WTC11 (cell line): ENCODE measurements at regions not wholly inside any gene's neighbourhood (a gene's known extent, or its start where the extent isn't known, plus 50 kb on each side); places are given as distances from the start of the nearest gene placed in this dataset.

ENCODE experiments used
- ATAC-seq: fragments of 200-7000 bp; cut with Tn5 transposase; 2 replicates; pipeline ENCODE4 v1.10.0; 2021; ENCODE audit warnings: mild to moderate bottlenecking, moderate library complexity
- CTCF ChIA-PET: fragments of 300-600 bp; sonication (Branson Sonifier 250); formaldehyde crosslinking; loops from one replicate; lab custom pipeline; 2021; ENCODE audit warnings: antibody characterized with exemption; lab: Charles Lee
- POLR2A ChIA-PET: fragments of 350-600 bp; sonication (Branson Sonifier 250); formaldehyde crosslinking; loops from one replicate; lab custom pipeline; 2021; ENCODE audit warnings: antibody characterized with exemption; lab: Charles Lee
- DNase-seq: peaks from one replicate; pipeline ENCODE4 v3.0.0; 2021; ENCODE audit warnings: low spot score
- H3K27ac Mint-ChIP-seq: 2 replicates; pipeline ENCODE4 v1.8.0; 2021; ENCODE audit warnings: mixed read lengths
- H3K27me3 Mint-ChIP-seq: 2 replicates; pipeline ENCODE4 v1.8.0; 2021; ENCODE audit warnings: low read depth, mild to moderate bottlenecking, moderate library complexity, mixed read lengths
- H3K36me3 Mint-ChIP-seq: 2 replicates; pipeline ENCODE4 v1.8.0; 2021; ENCODE audit warnings: mixed read lengths
- H3K4me1 Mint-ChIP-seq: 2 replicates; pipeline ENCODE4 v1.8.0; 2022; ENCODE audit warnings: mixed read lengths
- H3K4me3 Mint-ChIP-seq: 2 replicates; pipeline ENCODE4 v1.8.0; 2021; ENCODE audit warnings: mild to moderate bottlenecking, moderate library complexity, mixed read lengths
- H3K9me3 Mint-ChIP-seq: 2 replicates; pipeline ENCODE4 v1.8.0; 2021; ENCODE audit warnings: mixed read lengths
- AFF4 ChIP-seq: sonication (generic); formaldehyde crosslinking; IDR thresholded peaks from 2 replicates; pipeline ENCODE4 v1.8.1; 2023; ENCODE audit warnings: mild to moderate bottlenecking, missing genetic modification reagents, borderline replicate concordance
- ATF1 ChIP-seq: sonication (generic); formaldehyde crosslinking; IDR thresholded peaks from 2 replicates; pipeline ENCODE4 v1.8.1; 2023; ENCODE audit warnings: mild to moderate bottlenecking, moderate library complexity, missing genetic modification reagents
- ATF2 ChIP-seq: sonication (generic); formaldehyde crosslinking; IDR thresholded peaks from 2 replicates; pipeline ENCODE4 v1.8.1; 2022; ENCODE audit warnings: low read depth, missing genetic modification reagents, borderline replicate concordance
- CDX4 ChIP-seq: fragments of 250-450 bp; sonication (Bioruptor Pico); IDR thresholded peaks from 2 replicates; pipeline ENCODE4 v1.9.0; 2021; ENCODE audit warnings: moderate library complexity, mild to moderate bottlenecking, inconsistent platforms, borderline replicate concordance
- CREB1 ChIP-seq: sonication (generic); formaldehyde crosslinking; IDR thresholded peaks from 2 replicates; pipeline ENCODE4 v1.8.0; 2023; ENCODE audit warnings: mild to moderate bottlenecking, missing genetic modification reagents
- CTCF ChIP-seq: fragments of 200-600 bp; IDR thresholded peaks from 2 replicates; pipeline ENCODE4 v1.8.0; 2022; ENCODE audit warnings: antibody characterized with exemption
- E2F1 ChIP-seq: sonication (generic); formaldehyde crosslinking; IDR thresholded peaks from 2 replicates; pipeline ENCODE4 v1.8.0; 2022; ENCODE audit warnings: mild to moderate bottlenecking, missing genetic modification reagents
- ETV6 ChIP-seq: sonication (generic); formaldehyde crosslinking; IDR thresholded peaks from 2 replicates; pipeline ENCODE4 v1.8.1; 2022; ENCODE audit warnings: mild to moderate bottlenecking, missing genetic modification reagents
- FOXP4 ChIP-seq: sonication (generic); formaldehyde crosslinking; IDR thresholded peaks from 2 replicates; pipeline ENCODE4 v1.8.0; 2022; ENCODE audit warnings: mild to moderate bottlenecking, missing genetic modification reagents
- GRHL2 ChIP-seq: fragments of 250-450 bp; sonication (Bioruptor Pico); IDR thresholded peaks from 2 replicates; pipeline ENCODE4 v1.8.0; 2022; ENCODE audit warnings: mild to moderate bottlenecking, moderate library complexity; ENCODE audit not compliant: insufficient replicate concordance, severe bottlenecking
- IRF1 ChIP-seq: sonication (generic); formaldehyde crosslinking; IDR thresholded peaks from 2 replicates; pipeline ENCODE4 v1.8.0; 2023; ENCODE audit warnings: missing genetic modification reagents
- KAT7 ChIP-seq: sonication (generic); formaldehyde crosslinking; IDR thresholded peaks from 2 replicates; pipeline ENCODE4 v1.8.1; 2023; ENCODE audit warnings: missing genetic modification reagents, mild to moderate bottlenecking, borderline replicate concordance
- MXD4 ChIP-seq: fragments of 250-450 bp; sonication (Bioruptor Pico); IDR thresholded peaks from 2 replicates; pipeline ENCODE4 v1.8.0; 2021; ENCODE audit warnings: mild to moderate bottlenecking, moderate library complexity, borderline replicate concordance
- OVOL2 ChIP-seq: fragments of 250-450 bp; sonication (Bioruptor Pico); IDR thresholded peaks from 2 replicates; pipeline ENCODE4 v1.9.0; 2021; ENCODE audit warnings: mild to moderate bottlenecking, borderline replicate concordance
- PRRX2 ChIP-seq: fragments of 250-450 bp; sonication (Bioruptor Pico); IDR thresholded peaks from 2 replicates; pipeline ENCODE4 v1.8.0; 2021; ENCODE audit warnings: mild to moderate bottlenecking
- SMAD3 ChIP-seq: sonication (generic); formaldehyde crosslinking; IDR thresholded peaks from 2 replicates; pipeline ENCODE4 v1.8.0; 2022; ENCODE audit warnings: missing genetic modification reagents, mild to moderate bottlenecking, borderline replicate concordance
- USF1 ChIP-seq: sonication (generic); formaldehyde crosslinking; IDR thresholded peaks from 2 replicates; pipeline ENCODE4 v1.8.0; 2022; ENCODE audit warnings: mild to moderate bottlenecking, missing genetic modification reagents
- ZMAT4 ChIP-seq: fragments of 250-450 bp; sonication (Bioruptor Pico); IDR thresholded peaks from 2 replicates; pipeline ENCODE4 v1.9.0; 2021; ENCODE audit warnings: mild to moderate bottlenecking
- ZNF138 ChIP-seq: sonication (generic); formaldehyde crosslinking; conservative IDR thresholded peaks from 2 replicates; pipeline ENCODE4 v1.8.1; 2022; ENCODE audit warnings: mild to moderate bottlenecking, moderate library complexity, missing genetic modification reagents
- ZNF423 ChIP-seq: fragments of 250-450 bp; sonication (Bioruptor Pico); IDR thresholded peaks from 2 replicates; pipeline ENCODE4 v2.1.2; 2022; ENCODE audit warnings: mild to moderate bottlenecking, moderate library complexity

- no peak for TF ChIP-seq AFF4 (CRISPR knock-in tag)
- TF ChIP-seq ETV6 = no peak
- TF ChIP-seq MXD4 (CRISPR knock-in tag) = no peak
- TF ChIP-seq USF1 (CRISPR knock-in tag) = no peak
- no peak for TF ChIP-seq CDX4
- no peak for TF ChIP-seq E2F1
Observed at GRCh38 chr14:28695109-28695508, 71.5 kb upstream of the FOXG1 start (continued).

GRCh38 chr14:28701733-28702132, 64.9 kb upstream of the FOXG1 start:
- H3K4me1 Mint-ChIP-seq = no peaks in the 10 kb centered on the region
- no peaks in the 10 kb centered on the region for H3K27me3 Mint-ChIP-seq
- H3K36me3 Mint-ChIP-seq = no peaks in the 10 kb centered on the region
- CTCF ChIA-PET = no interaction called here
- TF ChIP-seq PRRX2 (CRISPR knock-in tag) = no peak
- H3K9me3 Mint-ChIP-seq = no peaks in the 10 kb centered on the region
- POLR2A ChIA-PET = no interaction called here
- DNase-seq (no peak), ATAC-seq (no peak)
- H3K4me3 Mint-ChIP-seq = no peak overlapping the region
- H3K27ac Mint-ChIP-seq = no peak overlapping the region

GRCh38 chr14:28703482-28703881, 63.1 kb upstream of the FOXG1 start:
- Mint-ChIP-seq H3K4me1 (no peaks in the 10 kb centered on the region), H3K27ac (no peak overlapping the region), H3K36me3 (no peaks in the 10 kb centered on the region), H3K27me3 (no peaks in the 10 kb centered on the region), H3K9me3 (no peaks in the 10 kb centered on the region), H3K4me3 (no peak overlapping the region)
- ChIA-PET POLR2A (no interaction called here), CTCF (no interaction called here)
- DNase-seq (no peak), ATAC-seq (no peak)
- TF ChIP-seq ATF2 (CRISPR knock-in tag) (no peak), ATF1 (CRISPR knock-in tag) (no peak), CREB1 (CRISPR knock-in tag) (no peak), GRHL2 (no peak), ZNF423 (CRISPR knock-in tag) (no peak), IRF1 (no peak), KAT7 (CRISPR knock-in tag) (no peak), CDX4 (no peak), ZMAT4 (CRISPR knock-in tag) (no peak), SMAD3 (no peak), OVOL2 (CRISPR knock-in tag) (no peak), FOXP4 (CRISPR knock-in tag) (no peak), CTCF (no peak), ZNF138 (CRISPR knock-in tag) (no peak)
